ENCODE measurements at regions not wholly inside any gene's neighbourhood (a gene's known extent, or its start where the extent isn't known, plus 50 kb on each side); places are given as distances from the start of the nearest gene placed in this dataset.

DNA sequence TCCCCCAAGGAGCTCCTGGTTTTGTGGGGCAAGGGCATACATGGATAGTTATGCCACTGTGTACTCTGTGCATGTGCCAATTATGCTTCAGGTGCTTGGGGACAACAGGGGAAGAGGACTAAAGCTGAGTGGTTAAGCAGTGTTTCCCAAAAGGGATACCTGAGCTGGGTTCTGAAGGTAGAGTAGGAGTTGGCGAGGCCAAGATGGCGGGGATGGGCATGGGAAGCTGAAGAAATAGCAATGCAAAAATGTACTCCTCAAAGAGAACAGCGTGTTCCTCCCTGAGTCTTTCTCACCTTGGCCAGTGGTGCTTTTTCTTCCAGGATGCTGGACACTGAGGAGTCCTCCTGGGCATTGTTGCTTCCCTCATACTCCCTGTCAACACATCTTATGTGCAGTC lies 90.0 kb upstream of the LARGE1 start:
- Histone ChIP-seq H3K9ac (ENCODE audit: low read length) (no peak overlapping the region), H3K27ac (ENCODE audit: low read depth, low read length) (no peak overlapping the region), H4K20me1 (ENCODE audit: insufficient read depth) (no peaks in the 10 kb centered on the region), H3K36me3 (ENCODE audit: control insufficient read depth in 1 of 2, insufficient read depth in 2 of 2, low read length in 2 of 2) (no peaks in the 10 kb centered on the region), H3K27me3 (ENCODE audit: insufficient read depth, low read length) (no peaks in the 10 kb centered on the region), H3K4me2 (ENCODE audit: low read length) (no peak overlapping the region), H3K4me1 (ENCODE audit: control insufficient read depth in 1 of 2, insufficient read depth in 2 of 2, low read length in 2 of 2) (no peaks in the 10 kb centered on the region), H3K4me3 (replicated peaks in 1 of 2; ENCODE audit: low read depth in 1 of 2, low read length in 2 of 2) (no peak overlapping the region), H3K9me3 (ENCODE audit: control insufficient read depth in 1 of 2, insufficient read depth in 1 of 2, low read depth in 1 of 2, low read length in 2 of 2) (peaks cover 12 to 17% of the 10 kb centered on the region in 2 experiments; a peak in 2 of 4 replicates), H2AFZ (ENCODE audit: low read depth, low read length, poor library complexity, severe bottlenecking) (no peak overlapping the region), H3K79me2 (ENCODE audit: insufficient read depth, low read length) (no peaks in the 10 kb centered on the region), H3K9me2 (ENCODE audit: insufficient read depth) (no peaks in the 10 kb centered on the region)
- POLR2A ChIA-PET = no interaction called here
- no peak for TF ChIP-seq MAX (IDR thresholded peaks at IDR 0.05)
- no peak for TF ChIP-seq ZNF274 (IDR thresholded peaks at IDR 0.05; ENCODE audit: low read depth, low read length)
- TF ChIP-seq, protein P1, sequence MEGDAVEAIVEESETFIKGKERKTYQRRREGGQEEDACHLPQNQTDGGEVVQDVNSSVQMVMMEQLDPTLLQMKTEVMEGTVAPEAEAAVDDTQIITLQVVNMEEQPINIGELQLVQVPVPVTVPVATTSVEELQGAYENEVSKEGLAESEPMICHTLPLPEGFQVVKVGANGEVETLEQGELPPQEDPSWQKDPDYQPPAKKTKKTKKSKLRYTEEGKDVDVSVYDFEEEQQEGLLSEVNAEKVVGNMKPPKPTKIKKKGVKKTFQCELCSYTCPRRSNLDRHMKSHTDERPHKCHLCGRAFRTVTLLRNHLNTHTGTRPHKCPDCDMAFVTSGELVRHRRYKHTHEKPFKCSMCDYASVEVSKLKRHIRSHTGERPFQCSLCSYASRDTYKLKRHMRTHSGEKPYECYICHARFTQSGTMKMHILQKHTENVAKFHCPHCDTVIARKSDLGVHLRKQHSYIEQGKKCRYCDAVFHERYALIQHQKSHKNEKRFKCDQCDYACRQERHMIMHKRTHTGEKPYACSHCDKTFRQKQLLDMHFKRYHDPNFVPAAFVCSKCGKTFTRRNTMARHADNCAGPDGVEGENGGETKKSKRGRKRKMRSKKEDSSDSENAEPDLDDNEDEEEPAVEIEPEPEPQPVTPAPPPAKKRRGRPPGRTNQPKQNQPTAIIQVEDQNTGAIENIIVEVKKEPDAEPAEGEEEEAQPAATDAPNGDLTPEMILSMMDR (IDR thresholded peaks at IDR 0.05 in 2 of 3, conservative IDR thresholded peaks at IDR 0.05 in 1 of 3; ENCODE audit: borderline replicate concordance in 1 of 3, insufficient read depth in 1 of 3, low read depth in 2 of 3, low read length in 2 of 3) = no peak
- no peak for TF ChIP-seq TCF7L2 (IDR thresholded peaks at IDR 0.05; ENCODE audit: borderline replicate concordance, extremely low read depth, insufficient read depth, insufficient read length)
- TF ChIP-seq JUND (IDR thresholded peaks at IDR 0.05) = no peak
- TF ChIP-seq EGR1 (IDR thresholded peaks at IDR 0.05; ENCODE audit: low read depth) = no peak
- ATAC-seq (no peak), DNase-seq (ENCODE audit: low read depth, low spot score) (no peak)
- CTCF ChIA-PET = no interaction called here
- intact Hi-C loops (cut with micrococcal nuclease) = no loop called here
- no TSS peak for BruUV-seq (replicated peaks)
- RAD21 ChIA-PET (ENCODE audit: low non-redundant PET in 1 of 2, low total read pairs in 2 of 2, uncharacterized antibody in 2 of 2, unreplicated experiment in 2 of 2) = no interaction called here

- Histone ChIP-seq H3K4me2 (ENCODE audit: low read length) (no peak overlapping the region), H3K27me3 (ENCODE audit: insufficient read depth, low read length) (no peaks in the 10 kb centered on the region), H3K9ac (ENCODE audit: low read length) (no peak overlapping the region), H3K4me1 (ENCODE audit: control insufficient read depth in 1 of 2, insufficient read depth in 2 of 2, low read length in 2 of 2) (no peaks in the 10 kb centered on the region), H3K9me2 (ENCODE audit: insufficient read depth) (no peaks in the 10 kb centered on the region), H3K36me3 (ENCODE audit: control insufficient read depth in 1 of 2, insufficient read depth in 2 of 2, low read length in 2 of 2) (no peaks in the 10 kb centered on the region), H3K79me2 (ENCODE audit: insufficient read depth, low read length) (no peaks in the 10 kb centered on the region), H2AFZ (ENCODE audit: low read depth, low read length, poor library complexity, severe bottlenecking) (no peak overlapping the region), H3K9me3 (ENCODE audit: control insufficient read depth in 1 of 2, insufficient read depth in 1 of 2, low read depth in 1 of 2, low read length in 2 of 2) (peaks cover 23 to 34% of the 10 kb centered on the region in 2 experiments; a peak in 2 of 4 replicates), H4K20me1 (ENCODE audit: insufficient read depth) (no peaks in the 10 kb centered on the region), H3K4me3 (replicated peaks in 1 of 2; ENCODE audit: low read depth in 1 of 2, low read length in 2 of 2) (no peak overlapping the region), H3K27ac (ENCODE audit: low read depth, low read length) (no peak overlapping the region)
- TF ChIP-seq TCF7L2 (IDR thresholded peaks at IDR 0.05; ENCODE audit: borderline replicate concordance, extremely low read depth, insufficient read depth, insufficient read length) (no peak), REST (IDR thresholded peaks at IDR 0.05; ENCODE audit: low read depth) (no peak), SRF (IDR thresholded peaks at IDR 0.05; ENCODE audit: low read depth) (no peak)
- BruUV-seq (replicated peaks) = no TSS peak
- intact Hi-C loops (cut with micrococcal nuclease) = no loop called here
- POLR2A ChIA-PET = no interaction called here
- CTCF ChIA-PET = no interaction called here
- ATAC-seq (no peak), DNase-seq (ENCODE audit: low read depth, low spot score) (no peak)
- RAD21 ChIA-PET (ENCODE audit: low non-redundant PET in 1 of 2, low total read pairs in 2 of 2, uncharacterized antibody in 2 of 2, unreplicated experiment in 2 of 2) = no interaction called here
These were observed 95.4 kb upstream of the LARGE1 start for GRCh38 chr22:34015642-34016041.
